ENCODE measurements at regions not wholly inside any gene's neighbourhood (a gene's known extent, or its start where the extent isn't known, plus 50 kb on each side); places are given as distances from the start of the nearest gene placed in this dataset.

DNA sequence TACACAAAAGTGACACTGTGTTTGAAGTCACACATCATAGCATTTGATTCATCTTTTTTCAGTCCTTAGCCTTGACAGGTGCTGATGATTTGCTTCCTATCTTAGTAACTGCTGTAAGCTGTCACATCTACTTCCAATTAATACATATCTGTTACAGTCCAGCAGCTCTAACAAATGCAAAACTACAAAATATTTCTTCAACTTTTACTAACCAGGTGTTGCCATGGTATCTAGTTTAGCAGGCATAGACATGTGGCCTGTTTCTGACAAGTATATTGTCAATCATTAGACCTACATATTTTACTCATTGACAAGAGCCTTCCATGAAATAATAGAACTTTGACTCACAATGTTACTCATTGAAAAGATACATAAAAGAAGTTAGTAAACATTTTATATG, 1159.7 kb downstream of the GRIK2 start (continued):
- no peak for TF ChIP-seq TAF1 (IDR thresholded peaks at IDR 0.05; ENCODE audit: low read depth, low read length)
- TF ChIP-seq KDM4A (IDR thresholded peaks at IDR 0.05; ENCODE audit: low read depth, low read length, severe bottlenecking), result no peak
- TF ChIP-seq RXRA (IDR thresholded peaks at IDR 0.05; ENCODE audit: insufficient read depth, low read depth, low read length), result no peak
- no peak for TF ChIP-seq CTCF (IDR thresholded peaks at IDR 0.05; ENCODE audit: control extremely low read depth in 1 of 3, insufficient read depth in 1 of 3, low read depth in 1 of 3, low read length in 3 of 3)
- TF ChIP-seq HDAC2 (IDR thresholded peaks at IDR 0.05; ENCODE audit: borderline replicate concordance in 1 of 2, low read depth in 2 of 2, low read length in 2 of 2), result no peak
- no peak for TF ChIP-seq EGR1 (IDR thresholded peaks at IDR 0.05; ENCODE audit: borderline replicate concordance, low read depth, low read length)

All from H1 (cell line).